Esophagus muscularis mucosa (tissue), 4 donors: ENCODE measurements at regions not wholly inside any gene's neighbourhood (a gene's known extent, or its start where the extent isn't known, plus 50 kb on each side); places are given as distances from the start of the nearest gene placed in this dataset.

Source experiments
- DNase-seq: peaks from one replicate; pipeline ENCODE4 v3.0.0-alpha.2; 2017; ENCODE audit errors: extremely low spot score
- H3K27ac ChIP-seq, 4 donors: fragments of 200-600 bp; sonication (generic); replicated peaks in 1 of 4; 1 replicate in 3 of 4; 2 replicates in 1 of 4; pipeline ENCODE4 v1.5.1; 2016 to 2019; ENCODE audit warnings: mild to moderate bottlenecking in 1 of 4
- H3K27me3 ChIP-seq, 4 donors: fragments of 200-600 bp; sonication (generic); one replicate each; pipeline versions ENCODE4 v1.5.1 to v1.6.0; 2016 to 2019
- H3K36me3 ChIP-seq, 4 donors: fragments of 200-600 bp; sonication (generic); one replicate each; pipeline ENCODE4 v1.5.1; 2016 to 2019
- H3K4me1 ChIP-seq, 4 donors: fragments of 200-600 bp; sonication (generic); one replicate each; pipeline ENCODE4 v1.5.1; 2016 to 2019
- H3K4me3 ChIP-seq, 4 donors: fragments of 200-600 bp; sonication (generic); 1 replicate in 2 of 4; 2 replicates in 2 of 4; pipeline ENCODE4 v1.5.1; 2016 to 2019; ENCODE audit warnings: mild to moderate bottlenecking in 4 of 4, moderate library complexity in 1 of 4
- H3K9me3 ChIP-seq, 4 donors: fragments of 200-600 bp; sonication (generic); 1 replicate in 3 of 4; 2 replicates in 1 of 4; pipeline ENCODE4 v1.5.1; 2016 to 2019
- EP300 ChIP-seq: sonication (generic); formaldehyde crosslinking; IDR thresholded peaks from one replicate; pipeline ENCODE4 v1.6.1; 2017; ENCODE audit warnings: antibody characterized with exemption
- POLR2A ChIP-seq: fragments of 450-650 bp; IDR thresholded peaks from one replicate; pipeline ENCODE4 v1.6.1; 2017; ENCODE audit warnings: antibody characterized with exemption, moderate library complexity, mild to moderate bottlenecking, low read depth
- POLR2AphosphoS5 ChIP-seq, 2 donors: sonication (generic); formaldehyde crosslinking; IDR thresholded peaks; one replicate each; pipeline ENCODE4 v1.6.1; 2017; ENCODE audit warnings: antibody characterized with exemption in 2 of 2
- WGBS: methylation state at CpG from one replicate; pipeline ENCODE4 v1.1.5; 2018; 5-methylcytosine and 5-hydroxymethylcytosine counted together
- intact Hi-C: fragments of 100-400 bp; cut with DNase I; formaldehyde crosslinking; loops from one replicate; pipeline ENCODE4 v1.15.1; 2023
- TF ChIP-seq, protein P1 (sequence below), 3 experiments: fragments of 200-600 bp in 2 of 3; fragments of 450-650 bp in 1 of 3; sonication (generic) in 2 of 3; IDR thresholded peaks; one replicate each; pipeline ENCODE4 v1.5.1; 2017 to 2019; ENCODE audit warnings: antibody characterized with exemption in 3 of 3, mild to moderate bottlenecking in 2 of 3, moderate library complexity in 1 of 3

- TF ChIP-seq, protein P1, sequence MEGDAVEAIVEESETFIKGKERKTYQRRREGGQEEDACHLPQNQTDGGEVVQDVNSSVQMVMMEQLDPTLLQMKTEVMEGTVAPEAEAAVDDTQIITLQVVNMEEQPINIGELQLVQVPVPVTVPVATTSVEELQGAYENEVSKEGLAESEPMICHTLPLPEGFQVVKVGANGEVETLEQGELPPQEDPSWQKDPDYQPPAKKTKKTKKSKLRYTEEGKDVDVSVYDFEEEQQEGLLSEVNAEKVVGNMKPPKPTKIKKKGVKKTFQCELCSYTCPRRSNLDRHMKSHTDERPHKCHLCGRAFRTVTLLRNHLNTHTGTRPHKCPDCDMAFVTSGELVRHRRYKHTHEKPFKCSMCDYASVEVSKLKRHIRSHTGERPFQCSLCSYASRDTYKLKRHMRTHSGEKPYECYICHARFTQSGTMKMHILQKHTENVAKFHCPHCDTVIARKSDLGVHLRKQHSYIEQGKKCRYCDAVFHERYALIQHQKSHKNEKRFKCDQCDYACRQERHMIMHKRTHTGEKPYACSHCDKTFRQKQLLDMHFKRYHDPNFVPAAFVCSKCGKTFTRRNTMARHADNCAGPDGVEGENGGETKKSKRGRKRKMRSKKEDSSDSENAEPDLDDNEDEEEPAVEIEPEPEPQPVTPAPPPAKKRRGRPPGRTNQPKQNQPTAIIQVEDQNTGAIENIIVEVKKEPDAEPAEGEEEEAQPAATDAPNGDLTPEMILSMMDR (IDR thresholded peaks at IDR 0.05): no peak
- no peak for TF ChIP-seq POLR2AphosphoS5 (IDR thresholded peaks at IDR 0.05)
- no peak for TF ChIP-seq EP300
- TF ChIP-seq POLR2A: no peak
- H3K4me1 ChIP-seq: peaks cover 0 to 3% (median 0%) of the 10 kb centered on the region in 4 donors
- H3K27me3 ChIP-seq: no peaks in the 10 kb centered on the region
- no peak overlapping the region for H3K27ac ChIP-seq
- H3K36me3 ChIP-seq: no peaks in the 10 kb centered on the region
- intact Hi-C loops: no loop called here
- H3K9me3 ChIP-seq: no peaks in the 10 kb centered on the region
- H3K4me3 ChIP-seq: no peak overlapping the region
- WGBS: no CpG with 5 or more reads among the region's 2 CpGs
- DNase-seq: no peak
Measured at GRCh38 chrY:19268331-19268730, 476.2 kb downstream of the KDM5D start.

DNA sequence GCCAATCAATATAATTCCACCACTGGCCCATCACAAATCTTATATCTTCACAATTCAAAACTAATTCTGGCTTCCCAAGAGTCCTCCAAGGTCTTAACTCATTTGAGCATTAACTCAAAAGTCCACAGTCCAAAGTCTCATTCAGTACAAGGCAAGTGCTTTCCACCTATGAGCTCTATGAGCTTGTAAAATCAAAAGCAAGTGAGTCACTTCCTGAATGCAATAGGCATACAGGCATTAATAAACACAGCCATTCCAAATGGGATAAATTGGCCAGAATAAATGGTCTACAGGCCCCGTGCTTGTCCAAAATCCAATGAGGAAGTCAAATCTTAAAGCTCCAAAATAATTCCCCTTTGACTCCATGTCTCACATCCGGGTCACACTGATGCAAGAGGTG, 479.1 kb downstream of the KDM5D start:
- TF ChIP-seq POLR2AphosphoS5 (IDR thresholded peaks at IDR 0.05): no peak
- no peak for TF ChIP-seq POLR2A
- TF ChIP-seq, protein P1 (IDR thresholded peaks at IDR 0.05): no peak
- TF ChIP-seq EP300: no peak
- WGBS: no CpG with 5 or more reads among the region's 2 CpGs
- DNase-seq: no peak

GRCh38 chrY:19262310-19262709, 482.2 kb downstream of the KDM5D start:
- Histone ChIP-seq H3K27ac (no peak overlapping the region), H3K27me3 (no peaks in the 10 kb centered on the region), H3K9me3 (no peaks in the 10 kb centered on the region), H3K36me3 (no peaks in the 10 kb centered on the region), H3K4me3 (no peak overlapping the region), H3K4me1 (no peaks in the 10 kb centered on the region)
- no peak for DNase-seq
- TF ChIP-seq, protein P1 (IDR thresholded peaks at IDR 0.05): no peak
- no peak for TF ChIP-seq EP300
- TF ChIP-seq POLR2A: no peak
- no peak for TF ChIP-seq POLR2AphosphoS5 (IDR thresholded peaks at IDR 0.05)
- no CpG with 5 or more reads among the region's 2 CpGs for WGBS
- intact Hi-C loops: no loop called here

More for the DNA sequence above, 479.1 kb downstream of the KDM5D start:
- Histone ChIP-seq H3K27ac (no peak overlapping the region), H3K36me3 (no peaks in the 10 kb centered on the region), H3K27me3 (no peaks in the 10 kb centered on the region), H3K9me3 (no peaks in the 10 kb centered on the region), H3K4me3 (no peak overlapping the region), H3K4me1 (peaks cover 0 to 3% (median 0%) of the 10 kb centered on the region in 4 donors)
- intact Hi-C loops: no loop called here

DNA sequence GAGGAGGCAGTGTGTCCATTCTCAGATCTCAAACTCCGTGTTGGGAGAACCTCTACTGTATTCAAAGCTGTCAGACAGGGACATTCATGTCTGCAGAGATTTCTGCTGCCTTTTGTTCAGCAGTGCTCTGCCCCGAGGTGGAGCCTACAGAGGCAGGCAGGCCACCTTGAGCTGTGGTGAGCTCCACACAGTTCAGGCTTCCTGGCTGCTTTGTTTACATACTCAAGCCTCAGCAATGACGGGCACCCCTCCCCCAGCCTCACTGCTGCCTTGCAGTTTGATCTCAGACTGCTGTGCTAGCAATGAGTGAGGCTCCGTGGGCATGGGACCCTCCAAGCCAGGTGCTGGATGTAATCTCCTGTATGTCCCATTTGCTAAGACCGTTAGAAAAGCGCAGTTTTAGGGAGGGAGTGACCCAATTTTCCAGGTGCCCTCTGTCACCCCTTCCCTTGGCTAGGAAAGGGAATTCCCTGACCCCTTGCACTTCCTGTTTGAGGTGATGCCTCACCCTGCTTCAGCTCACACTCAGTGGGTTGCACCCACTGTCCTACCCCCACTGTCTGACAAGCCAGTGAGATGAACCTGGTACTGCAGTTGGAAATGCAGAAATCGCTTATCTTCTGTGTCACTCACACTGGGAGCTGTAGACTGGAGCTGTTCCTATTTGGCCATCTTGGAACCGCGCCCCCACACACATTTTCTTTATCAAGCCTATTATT, 458.9 kb upstream of the HSFY2 start:
- intact Hi-C loops: no loop called here
- H3K27ac ChIP-seq: no peak overlapping the region
- DNase-seq: no peak

More for the DNA sequence above, 458.9 kb upstream of the HSFY2 start:
- TF ChIP-seq POLR2AphosphoS5 (IDR thresholded peaks at IDR 0.05) (no peak), POLR2A (no peak), EP300 (no peak)
- TF ChIP-seq, protein P1 (IDR thresholded peaks at IDR 0.05): no peak
- Histone ChIP-seq H3K27me3 (no peaks in the 10 kb centered on the region), H3K4me1 (no peaks in the 10 kb centered on the region), H3K9me3 (no peaks in the 10 kb centered on the region), H3K4me3 (no peak overlapping the region), H3K36me3 (no peaks in the 10 kb centered on the region)
- no CpG with 5 or more reads among the region's 9 CpGs for WGBS
